ENCODE measurements at regions not wholly inside any gene's neighbourhood (a gene's known extent, or its start where the extent isn't known, plus 50 kb on each side); places are given as distances from the start of the nearest gene placed in this dataset.

GRCh38 chr22:49440931-49441330 is 386.7 kb downstream of the BRD1 start:
- Histone ChIP-seq H3K27me3 (peaks cover 0 to 18% (median 0%) of the 10 kb centered on the region in 9 donors), H3K36me3 (no peaks in the 10 kb centered on the region), H3K27ac (no peak overlapping the region), H3K4me3 (no peak overlapping the region), H3K9me3 (no peaks in the 10 kb centered on the region), H3K4me1 (no peaks in the 10 kb centered on the region)
- TF ChIP-seq POLR2A (IDR thresholded peaks at IDR 0.05) (no peak), CTCF (IDR thresholded peaks at IDR 0.05) (no peak)
- no peak for ATAC-seq
- WGBS, 4 donors: 88 to 92% (median 90%) methylated on average over 23 of the region's 23 CpGs
- no peak for DNase-seq
- intact Hi-C loops (cut with DNase I): no loop called here

- ATAC-seq: no peak
- TF ChIP-seq CTCF (IDR thresholded peaks at IDR 0.05) (no peak), POLR2A (IDR thresholded peaks at IDR 0.05) (no peak)
- intact Hi-C loops (cut with DNase I): no loop called here
- H3K4me3 ChIP-seq: no peak overlapping the region
- H3K4me1 ChIP-seq: no peaks in the 10 kb centered on the region
- DNase-seq: no peak
- H3K36me3 ChIP-seq: no peaks in the 10 kb centered on the region
- peaks cover 0 to 11% (median 0%) of the 10 kb centered on the region in 12 donors for H3K9me3 ChIP-seq
- H3K27ac ChIP-seq: no peak overlapping the region
- peaks cover 0 to 17% (median 0%) of the 10 kb centered on the region in 9 donors for H3K27me3 ChIP-seq
- WGBS, 4 donors: 83 to 86% (median 84%) methylated on average over 10 of the region's 10 CpGs
Observed at GRCh38 chr22:49439373-49439772, 388.3 kb downstream of the BRD1 start.

- no peaks in the 10 kb centered on the region for H3K36me3 ChIP-seq
- DNase-seq: no peak
- no peaks in the 10 kb centered on the region for H3K4me1 ChIP-seq
- H3K4me3 ChIP-seq: no peak overlapping the region
- intact Hi-C loops (cut with DNase I): no loop called here
- peaks cover 0 to 27% (median 0%) of the 10 kb centered on the region in 9 donors for H3K27me3 ChIP-seq
- 83 to 87% (median 85%) methylated on average over 12 to 16 of the region's 16 CpGs for WGBS, 4 donors
- peaks cover 0 to 15% (median 0%) of the 10 kb centered on the region in 12 donors for H3K9me3 ChIP-seq
- TF ChIP-seq POLR2A (IDR thresholded peaks at IDR 0.05) (no peak), CTCF (IDR thresholded peaks at IDR 0.05) (no peak)
- no peak overlapping the region for H3K27ac ChIP-seq
- peak in 1 of 4 donors; percentile 31 for ATAC-seq
Observed at GRCh38 chr22:49437956-49438355, 389.7 kb downstream of the BRD1 start.

- Histone ChIP-seq H3K4me3 (no peak overlapping the region), H3K4me1 (no peaks in the 10 kb centered on the region), H3K27ac (no peak overlapping the region), H3K9me3 (peaks cover 0 to 15% (median 0%) of the 10 kb centered on the region in 12 donors), H3K27me3 (peaks cover 0 to 30% (median 2%) of the 10 kb centered on the region in 9 donors), H3K36me3 (no peaks in the 10 kb centered on the region)
- no peak for TF ChIP-seq CTCF (IDR thresholded peaks at IDR 0.05)
- TF ChIP-seq POLR2A (IDR thresholded peaks at IDR 0.05): no peak
- WGBS, 4 donors: 86 to 90% (median 88%) methylated on average over 17 of the region's 17 CpGs
- no peak for DNase-seq
- no peak for ATAC-seq
- intact Hi-C loops (cut with DNase I): no loop called here
Observed at GRCh38 chr22:49437356-49437755, 390.3 kb downstream of the BRD1 start.

Data from heart left ventricle (tissue), 16 donors.